Suprapubic skin (tissue), 4 donors: ENCODE measurements at regions not wholly inside any gene's neighbourhood (a gene's known extent, or its start where the extent isn't known, plus 50 kb on each side); places are given as distances from the start of the nearest gene placed in this dataset.

Source experiments
- DNase-seq, 2 donors: peaks; one replicate each; pipeline ENCODE4 v3.0.0-alpha.2; 2019; ENCODE audit warnings: low spot score in 2 of 2
- H3K27ac ChIP-seq: fragments of 200-600 bp; sonication (generic); one replicate; pipeline ENCODE4 v1.5.1; 2019
- H3K27me3 ChIP-seq: fragments of 200-600 bp; sonication (generic); one replicate; pipeline ENCODE4 v1.5.1; 2019
- H3K36me3 ChIP-seq: fragments of 200-600 bp; sonication (generic); one replicate; pipeline ENCODE4 v1.5.1; 2019
- H3K4me1 ChIP-seq: fragments of 200-600 bp; sonication (generic); one replicate; pipeline ENCODE4 v1.5.1; 2019
- H3K4me3 ChIP-seq: fragments of 200-600 bp; sonication (generic); one replicate; pipeline ENCODE4 v1.5.1; 2019; ENCODE audit warnings: mild to moderate bottlenecking
- H3K9me3 ChIP-seq: fragments of 200-600 bp; sonication (generic); one replicate; pipeline ENCODE4 v1.5.1; 2019
- EP300 ChIP-seq: sonication (generic); formaldehyde crosslinking; IDR thresholded peaks from one replicate; pipeline ENCODE4 v1.6.1; 2017; ENCODE audit warnings: antibody characterized with exemption
- POLR2A ChIP-seq, 2 donors: fragments of 450-650 bp; IDR thresholded peaks; one replicate each; pipeline ENCODE4 v1.6.1; 2017; ENCODE audit warnings: antibody characterized with exemption in 2 of 2, mild to moderate bottlenecking in 2 of 2, moderate library complexity in 2 of 2
- POLR2AphosphoS5 ChIP-seq, 3 donors: sonication (generic); formaldehyde crosslinking; IDR thresholded peaks; one replicate each; pipeline ENCODE4 v1.6.1; 2017; ENCODE audit warnings: antibody characterized with exemption in 3 of 3
- WGBS: methylation state at CpG from one replicate; pipeline ENCODE4 v1.1.5; 2018; 5-methylcytosine and 5-hydroxymethylcytosine counted together
- TF ChIP-seq, protein P1 (sequence below), 2 donors: fragments of 200-600 bp in 1 of 2; fragments of 450-650 bp in 1 of 2; sonication (generic) in 1 of 2; IDR thresholded peaks; one replicate each; pipeline ENCODE4 v1.5.1; 2016 to 2019; ENCODE audit warnings: antibody characterized with exemption in 2 of 2, mild to moderate bottlenecking in 1 of 2, moderate library complexity in 1 of 2

DNA sequence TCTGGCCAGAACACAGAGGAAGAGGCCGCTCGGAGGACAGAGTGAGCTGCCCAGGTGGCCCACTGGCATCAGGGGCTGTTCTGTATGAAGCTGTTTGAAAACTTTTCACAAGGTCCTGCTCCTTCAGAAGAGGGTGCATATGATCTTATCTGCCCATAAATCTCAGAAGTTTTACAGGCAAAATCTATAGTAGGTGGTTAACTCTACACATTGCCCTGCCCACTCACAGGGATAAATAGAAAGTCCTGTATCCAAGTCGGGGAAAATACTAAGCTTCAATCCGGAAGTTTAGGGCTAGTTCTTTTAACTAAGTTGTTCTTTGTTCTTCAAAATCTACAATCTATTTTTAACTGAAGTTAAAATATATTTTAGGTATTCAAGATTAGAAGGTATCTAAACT, 233.7 kb downstream of the FOXA2 start:
- TF ChIP-seq POLR2A (IDR thresholded peaks at IDR 0.05) (no peak), POLR2AphosphoS5 (IDR thresholded peaks at IDR 0.05) (no peak), EP300 (no peak)
- TF ChIP-seq, protein P1, sequence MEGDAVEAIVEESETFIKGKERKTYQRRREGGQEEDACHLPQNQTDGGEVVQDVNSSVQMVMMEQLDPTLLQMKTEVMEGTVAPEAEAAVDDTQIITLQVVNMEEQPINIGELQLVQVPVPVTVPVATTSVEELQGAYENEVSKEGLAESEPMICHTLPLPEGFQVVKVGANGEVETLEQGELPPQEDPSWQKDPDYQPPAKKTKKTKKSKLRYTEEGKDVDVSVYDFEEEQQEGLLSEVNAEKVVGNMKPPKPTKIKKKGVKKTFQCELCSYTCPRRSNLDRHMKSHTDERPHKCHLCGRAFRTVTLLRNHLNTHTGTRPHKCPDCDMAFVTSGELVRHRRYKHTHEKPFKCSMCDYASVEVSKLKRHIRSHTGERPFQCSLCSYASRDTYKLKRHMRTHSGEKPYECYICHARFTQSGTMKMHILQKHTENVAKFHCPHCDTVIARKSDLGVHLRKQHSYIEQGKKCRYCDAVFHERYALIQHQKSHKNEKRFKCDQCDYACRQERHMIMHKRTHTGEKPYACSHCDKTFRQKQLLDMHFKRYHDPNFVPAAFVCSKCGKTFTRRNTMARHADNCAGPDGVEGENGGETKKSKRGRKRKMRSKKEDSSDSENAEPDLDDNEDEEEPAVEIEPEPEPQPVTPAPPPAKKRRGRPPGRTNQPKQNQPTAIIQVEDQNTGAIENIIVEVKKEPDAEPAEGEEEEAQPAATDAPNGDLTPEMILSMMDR (IDR thresholded peaks at IDR 0.05), result no peak
- Histone ChIP-seq H3K9me3 (no peaks in the 10 kb centered on the region), H3K27ac (no peak overlapping the region), H3K27me3 (peaks cover 18% of the 10 kb centered on the region), H3K4me1 (no peaks in the 10 kb centered on the region), H3K36me3 (no peaks in the 10 kb centered on the region), H3K4me3 (no peak overlapping the region)
- WGBS, result 71% methylated on average over 4 of the region's 4 CpGs
- DNase-seq, result no peak

DNA sequence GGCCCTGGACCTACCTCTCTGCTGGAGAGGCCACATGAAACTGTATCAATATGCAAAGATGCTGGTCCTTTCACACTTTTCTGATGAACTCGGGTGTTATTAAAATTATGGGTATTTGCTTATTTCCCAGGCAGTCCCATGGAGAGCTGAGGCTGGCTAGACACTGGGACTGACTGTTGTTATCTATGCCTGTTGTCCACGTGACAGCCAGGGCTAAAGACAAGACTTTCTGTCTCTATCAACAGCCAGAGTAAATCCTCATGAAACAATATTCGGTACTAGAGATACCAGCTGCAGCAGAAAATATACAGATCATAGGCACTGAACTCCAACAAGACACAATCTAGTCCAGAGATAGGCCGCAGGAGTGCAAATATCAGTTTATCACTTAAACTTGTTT, 236.4 kb downstream of the FOXA2 start:
- no peak for DNase-seq
- Histone ChIP-seq H3K27ac (no peak overlapping the region), H3K4me1 (no peaks in the 10 kb centered on the region), H3K9me3 (no peaks in the 10 kb centered on the region), H3K4me3 (no peak overlapping the region), H3K36me3 (no peaks in the 10 kb centered on the region), H3K27me3 (peaks cover 12% of the 10 kb centered on the region)
- TF ChIP-seq EP300 (no peak), POLR2AphosphoS5 (IDR thresholded peaks at IDR 0.05) (no peak), POLR2A (IDR thresholded peaks at IDR 0.05) (no peak)
- TF ChIP-seq, protein P1 (IDR thresholded peaks at IDR 0.05), result no peak
- 71% methylated on average over 4 of the region's 4 CpGs for WGBS

DNA sequence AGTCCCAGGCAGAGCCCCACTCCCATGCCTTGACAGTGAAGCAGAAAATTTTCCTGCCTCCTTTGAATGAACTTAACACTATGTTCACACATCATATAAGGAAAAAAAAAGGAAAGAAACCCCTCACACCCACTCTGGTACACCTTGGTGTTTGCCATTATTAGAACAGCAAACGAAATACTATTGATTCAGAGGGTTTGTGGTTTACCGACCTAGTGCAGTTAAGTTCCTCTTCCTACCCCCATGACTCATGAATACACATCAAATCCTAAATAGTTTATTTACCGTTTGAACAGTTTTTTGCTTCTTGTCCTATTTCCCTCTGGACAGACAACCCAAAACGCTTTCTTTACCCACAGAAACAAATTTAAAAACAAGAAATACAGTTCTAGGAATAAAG, 237.7 kb downstream of the FOXA2 start:
- TF ChIP-seq, protein P1 (IDR thresholded peaks at IDR 0.05), result no peak
- TF ChIP-seq POLR2A (IDR thresholded peaks at IDR 0.05) (no peak), POLR2AphosphoS5 (IDR thresholded peaks at IDR 0.05) (no peak), EP300 (no peak)
- Histone ChIP-seq H3K4me3 (no peak overlapping the region), H3K27me3 (peaks cover 12% of the 10 kb centered on the region), H3K4me1 (no peaks in the 10 kb centered on the region), H3K27ac (no peak overlapping the region), H3K9me3 (no peaks in the 10 kb centered on the region), H3K36me3 (no peaks in the 10 kb centered on the region)
- DNase-seq, result no peak
- 68% methylated on average over 4 of the region's 4 CpGs for WGBS

DNA sequence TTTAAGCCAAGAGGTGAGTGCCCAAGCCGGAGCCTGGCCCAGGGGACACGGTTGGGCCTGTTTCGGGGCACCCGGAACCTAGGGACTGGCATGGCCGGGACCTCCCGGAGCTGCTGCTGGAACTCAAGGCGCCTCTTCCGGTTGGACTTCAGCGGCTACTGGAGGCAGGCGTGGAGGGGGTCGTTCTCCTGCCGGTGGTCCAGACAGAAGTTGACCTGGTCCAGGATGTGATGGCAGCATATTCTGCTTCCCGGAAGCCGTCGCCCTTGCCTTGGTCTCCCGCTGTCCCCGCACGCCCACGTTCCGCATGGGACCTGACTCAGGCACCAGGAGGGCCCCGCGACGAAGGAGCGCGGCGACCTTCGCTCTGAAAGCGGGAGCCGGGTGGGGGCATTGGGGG, 240.8 kb downstream of the FOXA2 start:
- no peak overlapping the region for H3K4me3 ChIP-seq
- TF ChIP-seq POLR2A (IDR thresholded peaks at IDR 0.05), result no peak
- TF ChIP-seq POLR2AphosphoS5 (IDR thresholded peaks at IDR 0.05), result no peak
- no peak for TF ChIP-seq EP300
- TF ChIP-seq, protein P1 (IDR thresholded peaks at IDR 0.05), result no peak
- 91% methylated on average over 29 of the region's 29 CpGs for WGBS
- DNase-seq, result no peak
- H3K36me3 ChIP-seq, result no peaks in the 10 kb centered on the region
- H3K4me1 ChIP-seq, result peaks cover 2% of the 10 kb centered on the region
- no peak overlapping the region for H3K27ac ChIP-seq
- H3K27me3 ChIP-seq, result peaks cover 5% of the 10 kb centered on the region
- H3K9me3 ChIP-seq, result no peaks in the 10 kb centered on the region

DNA sequence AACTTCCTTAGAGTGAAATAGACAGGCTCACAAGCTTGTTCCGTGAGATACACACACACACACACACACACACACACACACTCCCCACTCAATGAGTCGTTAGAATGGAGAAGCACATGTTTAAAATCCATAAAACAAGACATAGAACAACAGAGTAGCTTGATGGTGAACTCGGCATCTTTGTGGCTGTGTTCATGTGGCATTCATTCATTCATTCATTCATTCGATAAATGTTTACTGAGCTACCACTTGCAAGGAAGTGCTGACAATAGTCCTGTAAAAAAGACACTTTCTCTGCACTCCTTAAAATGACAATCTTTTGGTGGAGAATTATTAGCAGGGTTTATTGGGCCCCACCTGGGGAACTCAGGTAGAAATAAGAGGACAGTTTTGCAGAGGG, 242.0 kb downstream of the FOXA2 start:
- WGBS, result 62% methylated on average over 4 of the region's 4 CpGs
- Histone ChIP-seq H3K4me3 (no peak overlapping the region), H3K27ac (no peak overlapping the region), H3K36me3 (no peaks in the 10 kb centered on the region), H3K27me3 (peaks cover 3% of the 10 kb centered on the region), H3K9me3 (no peaks in the 10 kb centered on the region), H3K4me1 (peaks cover 2% of the 10 kb centered on the region)
- no peak for TF ChIP-seq POLR2AphosphoS5 (IDR thresholded peaks at IDR 0.05)
- no peak for TF ChIP-seq EP300
- TF ChIP-seq POLR2A (IDR thresholded peaks at IDR 0.05), result no peak
- TF ChIP-seq, protein P1 (IDR thresholded peaks at IDR 0.05), result no peak
- no peak for DNase-seq
